Uterus (tissue), 2 donors: ENCODE measurements at regions not wholly inside any gene's neighbourhood (a gene's known extent, or its start where the extent isn't known, plus 50 kb on each side); places are given as distances from the start of the nearest gene placed in this dataset.

ENCODE experiments used
- CTCF ChIP-seq, 4 experiments: fragments of 200-600 bp in 2 of 4; fragments of 450-650 bp in 2 of 4; sonication (generic) in 2 of 4; IDR thresholded peaks; one replicate each; pipeline ENCODE4 v1.5.1; 2016 to 2019; ENCODE audit warnings: antibody characterized with exemption in 4 of 4, mild to moderate bottlenecking in 2 of 4, moderate library complexity in 1 of 4
- POLR2A ChIP-seq, 2 donors: fragments of 450-650 bp; IDR thresholded peaks; one replicate each; pipeline ENCODE4 v1.6.1; 2016; ENCODE audit warnings: antibody characterized with exemption in 2 of 2, mild to moderate bottlenecking in 1 of 2, moderate library complexity in 1 of 2

DNA sequence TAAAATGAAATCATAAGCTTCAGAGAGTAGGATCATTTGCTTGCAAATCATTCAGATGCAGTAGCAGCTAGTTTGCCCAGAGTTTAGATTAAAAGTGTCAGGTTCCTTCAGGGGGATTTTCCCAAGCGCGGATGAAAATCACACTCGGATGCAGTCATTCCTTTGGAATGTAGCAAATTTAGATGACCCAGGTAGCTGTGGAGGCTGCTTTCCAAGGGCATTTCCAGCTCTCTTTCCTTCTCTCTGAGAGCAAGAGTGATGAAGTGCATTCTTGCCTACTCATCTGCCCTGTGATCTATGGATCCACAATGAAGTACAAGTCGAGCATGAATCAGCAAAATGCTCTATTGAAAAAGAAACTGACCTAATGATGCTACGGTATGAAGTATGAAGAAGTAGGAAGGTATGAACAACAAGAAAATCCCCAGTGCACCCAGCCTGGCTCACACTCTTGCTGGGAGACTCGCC is 200.2 kb downstream of the PLK2 start:
- TF ChIP-seq CTCF (IDR thresholded peaks at IDR 0.05) (no peak), POLR2A (IDR thresholded peaks at IDR 0.05) (no peak)
